ENCODE measurements at regions not wholly inside any gene's neighbourhood (a gene's known extent, or its start where the extent isn't known, plus 50 kb on each side); places are given as distances from the start of the nearest gene placed in this dataset.

GRCh38 chr5:32990593-32991420 is 279.7 kb downstream of the NPR3 start:
- no peak for DNase-seq
- H3K79me2 ChIP-seq (ENCODE audit: insufficient read depth), result peaks cover 85% of the 10 kb centered on the region
- H3K4me2 ChIP-seq, result peak overlapping the region; percentile 79
- H3K9me3 ChIP-seq, result no peaks in the 10 kb centered on the region
- H3K9ac ChIP-seq, result peak overlapping the region; percentile 62
- no peaks in the 10 kb centered on the region for H3K27me3 ChIP-seq (ENCODE audit: insufficient read depth)
- H3K36me3 ChIP-seq (replicated peaks in 1 of 2; ENCODE audit: control insufficient read depth in 1 of 2, insufficient read depth in 2 of 2, low read length in 1 of 2), result peaks cover 0 to 9% of the 10 kb centered on the region in 2 experiments
- H2AFZ ChIP-seq (ENCODE audit: low read depth), result peak overlapping the region; percentile 42
- H3F3A ChIP-seq (replicated peaks; ENCODE audit: insufficient read depth), result peaks cover 41% of the 10 kb centered on the region
- 17% methylated on average over 13 of the region's 13 CpGs for WGBS (ENCODE audit: low lambda C conversion rate)
- H3K4me3 ChIP-seq (ENCODE audit: low read depth in 2 of 2, low read length in 1 of 2), result peak overlapping the region; percentile 31; a peak in 3 of 4 replicates
- no peak for TF ChIP-seq FOXM1 (IDR thresholded peaks at IDR 0.05; ENCODE audit: low read depth)
- no peak for TF ChIP-seq JUND (IDR thresholded peaks at IDR 0.05)
- TF ChIP-seq TAF1 (IDR thresholded peaks at IDR 0.05; ENCODE audit: borderline replicate concordance, low read depth, low read length), result peak; percentile 24; the same call in 1 of the 2 replicates
- TF ChIP-seq GATA2 (CRISPR knock-in tag; IDR thresholded peaks at IDR 0.05), result no peak
- TF ChIP-seq PBX3 (IDR thresholded peaks at IDR 0.05), result no peak
- no peak for TF ChIP-seq ELF1 (IDR thresholded peaks at IDR 0.05)
- TF ChIP-seq YY1 (IDR thresholded peaks at IDR 0.05; ENCODE audit: low read depth), result no peak
- TF ChIP-seq SMC3 (IDR thresholded peaks at IDR 0.05; ENCODE audit: low read depth, low read length), result no peak
- peak; percentile 75 for TF ChIP-seq MAX (IDR thresholded peaks at IDR 0.05; ENCODE audit: low read depth)
- no peak for TF ChIP-seq RCOR1 (IDR thresholded peaks at IDR 0.05; ENCODE audit: low read length)
- TF ChIP-seq CTCF (IDR thresholded peaks at IDR 0.05), result no peak
- TF ChIP-seq SIN3A (IDR thresholded peaks at IDR 0.05; ENCODE audit: borderline replicate concordance, low read depth, low read length), result no peak
- peak; percentile 23; the same call in 1 of the 2 replicates for TF ChIP-seq FOSL2 (IDR thresholded peaks at IDR 0.05; ENCODE audit: borderline replicate concordance, low read depth)
- peaks cover 0 to 3% of the 10 kb centered on the region in 2 experiments; a peak in 2 of 4 replicates for H3K4me1 ChIP-seq (ENCODE audit: control insufficient read depth in 1 of 2, insufficient read depth in 2 of 2, low read depth in 1 of 2, low read length in 1 of 2)
- CTCF ChIA-PET, result no interaction called here
- H4K20me1 ChIP-seq (ENCODE audit: insufficient read depth), result no peaks in the 10 kb centered on the region
- no peaks in the 10 kb centered on the region for H3K9me2 ChIP-seq
- POLR2A ChIA-PET, result no interaction called here
- H3K27ac ChIP-seq (ENCODE audit: low read depth in 2 of 2, low read length in 1 of 2), result peak overlapping the region; percentile 86 to 98

GRCh38 chr5:32991421-32991815 is 280.3 kb downstream of the NPR3 start:
- Histone ChIP-seq H3K9me2 (no peaks in the 10 kb centered on the region), H3K79me2 (ENCODE audit: insufficient read depth) (peaks cover 79% of the 10 kb centered on the region), H2AFZ (ENCODE audit: low read depth) (peak overlapping the region; percentile 42), H3K4me3 (ENCODE audit: low read depth in 2 of 2, low read length in 1 of 2) (peak overlapping the region; percentile 31; a peak in 2 of 4 replicates), H3K9me3 (no peaks in the 10 kb centered on the region), H3K9ac (peak overlapping the region; percentile 62; the same call in 1 of the 2 replicates), H3K36me3 (replicated peaks in 1 of 2; ENCODE audit: control insufficient read depth in 1 of 2, insufficient read depth in 2 of 2, low read length in 1 of 2) (peaks cover 0 to 9% of the 10 kb centered on the region in 2 experiments), H3K4me1 (ENCODE audit: control insufficient read depth in 1 of 2, insufficient read depth in 2 of 2, low read depth in 1 of 2, low read length in 1 of 2) (peaks cover 0 to 3% of the 10 kb centered on the region in 2 experiments; a peak in 2 of 4 replicates), H3K4me2 (peak overlapping the region; percentile 79), H4K20me1 (ENCODE audit: insufficient read depth) (no peaks in the 10 kb centered on the region), H3K27me3 (ENCODE audit: insufficient read depth) (no peaks in the 10 kb centered on the region), H3K27ac (ENCODE audit: low read depth in 2 of 2, low read length in 1 of 2) (peak overlapping the region; percentile 86 to 98; a peak in 3 of 4 replicates), H3F3A (replicated peaks; ENCODE audit: insufficient read depth) (peaks cover 36% of the 10 kb centered on the region)
- DNase-seq, result no peak
- ChIA-PET POLR2A (no interaction called here), CTCF (no interaction called here)
- 54% methylated on average over 9 of the region's 9 CpGs for WGBS (ENCODE audit: low lambda C conversion rate)
- TF ChIP-seq TCF12 (IDR thresholded peaks at IDR 0.05), result no peak
- peak in 1 of 2 experiments; percentile 29; a peak in 2 of 4 replicates for TF ChIP-seq EP300 (IDR thresholded peaks at IDR 0.05; ENCODE audit: borderline replicate concordance in 1 of 2, low read depth in 1 of 2, low read length in 1 of 2)
